Activated CD4-positive, alpha-beta T cell treated with anti-CD3 and anti-CD28 coated beads for 48 hours (primary cell): ENCODE measurements at regions not wholly inside any gene's neighbourhood (a gene's known extent, or its start where the extent isn't known, plus 50 kb on each side); places are given as distances from the start of the nearest gene placed in this dataset.

Experiments
- DNase-seq: peaks from one replicate; pipeline ENCODE4 v3.0.0-alpha.2; 2020

GRCh38 chr1:13976485-13976884 lies 276.5 kb downstream of the PRDM2 start:
- DNase-seq, result no peak

DNA sequence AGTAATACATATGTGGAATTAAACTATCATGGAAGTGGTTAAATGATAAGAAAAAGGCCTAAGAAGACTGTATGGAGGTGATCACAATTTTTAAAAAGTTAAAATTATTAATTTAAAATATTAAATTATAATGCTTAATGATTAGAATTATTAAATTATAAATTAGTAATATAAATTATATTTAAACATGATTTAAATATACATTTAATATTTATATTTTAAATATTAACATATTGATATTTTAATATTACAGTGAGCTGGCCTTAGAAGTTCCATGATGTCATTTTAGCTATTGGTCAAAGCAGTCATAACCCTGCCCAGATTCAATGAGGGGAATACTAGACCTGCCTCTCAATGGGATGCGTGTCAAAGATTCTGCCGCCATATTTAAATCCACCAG lies 281.2 kb downstream of the PRDM2 start:
- DNase-seq, result no peak

DNA sequence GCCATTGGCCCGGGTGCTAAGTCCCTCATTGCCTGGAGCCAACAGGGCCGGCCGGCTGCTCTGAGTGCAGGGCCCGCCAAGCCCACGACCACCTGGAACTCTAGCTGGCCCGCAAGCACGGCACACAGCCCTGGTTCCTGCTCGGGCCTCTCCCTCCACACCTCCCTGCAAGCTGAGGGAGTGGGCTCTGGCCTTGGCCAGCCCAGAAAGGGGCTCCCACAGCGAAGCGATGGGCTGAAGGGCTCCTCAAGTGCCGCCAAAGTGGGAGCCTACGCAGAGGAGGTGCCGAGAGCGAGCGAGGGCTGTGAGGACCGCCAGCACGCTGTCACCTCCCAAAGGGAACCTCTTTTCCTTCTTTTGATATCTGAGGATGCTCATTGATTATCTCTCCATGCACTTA lies 283.4 kb downstream of the PRDM2 start:
- no peak for DNase-seq

DNA sequence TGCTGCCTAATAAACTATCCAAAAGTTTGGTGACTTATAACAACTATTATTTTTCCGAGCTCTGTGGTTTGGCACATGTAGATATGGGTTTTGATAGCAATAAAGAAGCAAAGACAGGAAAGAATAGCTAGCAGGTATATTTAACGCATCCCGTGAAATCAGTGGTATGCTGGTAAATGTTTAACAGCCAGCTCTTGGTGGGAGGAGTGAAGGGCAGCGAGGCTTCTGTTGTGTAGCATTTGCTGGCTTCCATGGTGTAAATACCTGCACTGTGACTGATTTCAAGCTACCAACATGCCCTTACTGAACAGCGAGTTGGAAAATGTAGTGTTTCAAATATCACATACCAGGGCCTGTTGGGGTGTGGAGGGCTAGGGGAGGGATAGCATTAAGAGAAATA lies 291.0 kb downstream of the PRDM2 start:
- DNase-seq, result no peak

GRCh38 chr1:13992489-13993285 lies 292.7 kb downstream of the PRDM2 start:
- DNase-seq, result no peak

DNA sequence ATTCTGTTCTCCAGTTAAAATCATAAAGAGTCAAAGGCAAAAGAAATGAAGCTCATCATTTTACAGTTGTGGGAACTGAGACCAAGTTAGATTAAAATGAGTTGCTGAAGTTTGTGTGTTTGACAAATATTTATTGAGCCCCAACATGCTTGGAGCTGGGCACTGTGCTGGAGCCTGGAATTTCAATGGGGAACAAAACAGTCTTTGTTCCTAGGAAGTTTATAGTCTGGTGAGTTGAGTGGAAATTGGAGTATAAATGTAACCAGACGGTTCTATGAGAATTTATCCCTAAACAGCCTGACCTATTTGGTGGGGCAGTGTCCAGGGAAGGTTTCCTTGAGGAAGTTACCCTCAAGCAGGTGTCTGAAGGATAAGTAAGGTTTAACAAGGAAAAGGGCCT lies 294.4 kb downstream of the PRDM2 start:
- no peak for DNase-seq

GRCh38 chr1:13996334-13996733 lies 296.3 kb downstream of the PRDM2 start:
- DNase-seq, result no peak

- no peak for DNase-seq
These were observed 303.6 kb downstream of the PRDM2 start for GRCh38 chr1:14003552-14003951.

DNA sequence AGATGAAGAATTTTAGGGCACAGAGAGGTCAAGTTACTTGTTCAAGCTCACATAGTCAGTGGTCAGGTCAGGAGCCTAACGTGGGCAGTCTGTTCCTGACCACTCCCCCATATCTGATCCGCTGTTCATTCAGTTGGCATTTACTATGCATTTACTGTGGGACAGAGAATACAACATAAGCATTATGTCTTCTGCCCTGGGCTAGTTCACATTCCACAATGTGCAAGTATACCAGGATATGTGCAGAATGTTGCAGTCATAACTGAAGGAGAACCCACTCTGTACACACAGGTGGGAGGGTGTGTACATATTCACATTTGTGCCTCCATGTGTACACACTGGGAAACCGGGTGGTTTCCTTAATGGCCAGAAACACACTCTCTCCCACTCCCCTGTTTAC lies 309.6 kb downstream of the PRDM2 start:
- no peak for DNase-seq

GRCh38 chr1:14010476-14010875 lies 310.5 kb downstream of the PRDM2 start:
- no peak for DNase-seq

- DNase-seq, result no peak
These were observed 311.1 kb downstream of the PRDM2 start for GRCh38 chr1:14011132-14011531.

GRCh38 chr1:14011888-14012287 lies 311.9 kb downstream of the PRDM2 start:
- no peak for DNase-seq

DNA sequence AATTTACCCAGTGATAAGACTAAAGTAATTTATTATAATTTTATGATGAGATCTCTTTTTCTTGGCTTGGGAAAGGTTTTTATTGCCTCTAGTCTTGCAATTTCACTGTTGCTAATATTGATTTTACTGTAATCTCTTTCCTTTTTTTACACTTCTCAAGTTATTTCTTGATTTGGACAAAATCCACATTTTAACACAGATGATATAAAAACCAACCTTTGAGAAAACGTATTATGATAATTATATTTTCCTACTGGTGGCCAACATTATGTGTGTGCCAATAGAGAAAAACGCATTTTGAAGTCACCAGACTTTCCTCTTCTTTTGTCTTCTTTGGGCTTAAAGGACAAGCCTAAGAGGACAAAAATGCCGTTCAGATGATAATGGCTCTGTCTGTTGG lies 314.9 kb downstream of the PRDM2 start:
- DNase-seq, result no peak

DNA sequence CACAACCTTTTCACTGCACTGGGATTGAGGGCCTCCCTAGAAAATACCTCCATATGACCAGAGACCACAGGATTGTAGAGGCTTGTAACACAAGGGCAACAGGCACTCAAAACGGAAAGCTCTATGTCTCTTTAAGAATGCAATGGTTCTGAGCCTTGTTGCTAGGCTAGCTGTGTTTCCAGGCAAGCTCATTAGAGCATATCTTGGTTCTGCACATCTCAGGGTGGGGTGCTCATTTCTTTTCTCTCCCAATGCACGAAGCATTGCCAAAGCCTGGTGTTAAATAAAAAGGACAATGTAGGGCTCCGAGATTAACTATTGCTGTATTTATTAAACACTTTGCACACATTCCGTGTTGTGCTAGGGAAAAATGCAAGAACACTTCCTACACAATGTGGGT lies 315.9 kb downstream of the PRDM2 start:
- no peak for DNase-seq

DNA sequence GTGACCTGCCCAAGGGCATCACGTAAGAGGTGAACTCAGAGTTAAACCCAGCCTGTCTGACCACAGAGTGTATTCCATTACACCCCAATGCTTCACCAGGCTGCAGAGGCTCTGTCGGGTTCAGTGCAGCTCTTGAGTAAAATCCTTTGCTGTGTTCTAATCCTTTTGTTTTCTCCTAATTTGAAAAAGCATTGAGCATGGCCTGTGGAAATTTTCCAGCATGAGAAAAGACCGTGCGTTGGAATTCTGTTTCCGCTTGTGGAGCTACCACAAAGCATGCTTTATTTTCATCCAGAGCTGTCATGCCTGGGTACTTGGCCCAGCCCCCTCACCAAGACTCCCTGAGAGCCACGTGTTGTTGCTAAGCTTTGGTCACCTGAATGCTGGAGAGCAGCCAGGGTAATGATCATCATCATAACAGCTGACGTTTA lies 317.6 kb downstream of the PRDM2 start:
- no peak for DNase-seq

GRCh38 chr1:14019461-14019860 lies 319.5 kb downstream of the PRDM2 start:
- DNase-seq, result no peak

GRCh38 chr1:14020006-14020405 lies 320.0 kb downstream of the PRDM2 start:
- DNase-seq, result no peak

DNA sequence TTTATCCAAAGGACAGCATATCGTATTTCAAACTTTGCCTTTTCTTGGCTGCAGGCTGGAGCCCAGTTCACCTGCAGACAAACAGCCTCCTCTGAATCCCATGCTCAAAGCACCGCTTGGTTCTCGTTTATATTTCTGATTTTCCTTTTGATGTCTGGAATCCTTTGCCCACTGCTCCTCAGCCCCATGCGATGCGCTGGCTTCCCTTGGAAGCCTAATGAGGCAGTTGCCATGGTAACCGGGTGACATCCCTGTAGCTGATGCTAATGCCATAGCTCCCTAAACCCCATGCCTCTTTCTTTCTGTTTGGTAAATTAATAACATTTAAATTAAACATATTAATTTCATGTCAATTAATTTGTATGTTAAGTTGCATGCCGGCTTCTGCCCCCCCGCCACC lies 327.1 kb downstream of the PRDM2 start:
- no peak for DNase-seq

DNA sequence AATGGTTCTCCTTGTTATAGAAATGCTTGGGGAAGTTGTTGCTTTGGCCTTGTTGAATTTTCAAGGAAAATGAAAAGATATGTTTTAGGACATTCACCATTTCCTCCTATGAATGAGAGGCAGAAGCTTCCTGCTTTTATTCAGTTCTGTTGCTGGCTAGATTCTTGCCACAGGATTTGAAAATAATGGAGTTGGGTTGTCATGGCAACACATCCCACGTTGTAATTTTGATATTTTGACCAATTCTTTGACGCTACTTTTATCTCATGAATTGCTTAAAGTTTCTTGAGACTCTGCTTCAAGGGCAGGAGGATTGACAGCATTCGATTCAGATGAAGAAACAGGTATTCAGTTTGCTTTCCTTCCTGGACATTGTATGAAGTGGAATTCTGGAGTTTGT lies 331.5 kb downstream of the PRDM2 start:
- no peak for DNase-seq

- DNase-seq, result no peak
These were observed 334.5 kb downstream of the PRDM2 start for GRCh38 chr1:14034506-14034905.

DNA sequence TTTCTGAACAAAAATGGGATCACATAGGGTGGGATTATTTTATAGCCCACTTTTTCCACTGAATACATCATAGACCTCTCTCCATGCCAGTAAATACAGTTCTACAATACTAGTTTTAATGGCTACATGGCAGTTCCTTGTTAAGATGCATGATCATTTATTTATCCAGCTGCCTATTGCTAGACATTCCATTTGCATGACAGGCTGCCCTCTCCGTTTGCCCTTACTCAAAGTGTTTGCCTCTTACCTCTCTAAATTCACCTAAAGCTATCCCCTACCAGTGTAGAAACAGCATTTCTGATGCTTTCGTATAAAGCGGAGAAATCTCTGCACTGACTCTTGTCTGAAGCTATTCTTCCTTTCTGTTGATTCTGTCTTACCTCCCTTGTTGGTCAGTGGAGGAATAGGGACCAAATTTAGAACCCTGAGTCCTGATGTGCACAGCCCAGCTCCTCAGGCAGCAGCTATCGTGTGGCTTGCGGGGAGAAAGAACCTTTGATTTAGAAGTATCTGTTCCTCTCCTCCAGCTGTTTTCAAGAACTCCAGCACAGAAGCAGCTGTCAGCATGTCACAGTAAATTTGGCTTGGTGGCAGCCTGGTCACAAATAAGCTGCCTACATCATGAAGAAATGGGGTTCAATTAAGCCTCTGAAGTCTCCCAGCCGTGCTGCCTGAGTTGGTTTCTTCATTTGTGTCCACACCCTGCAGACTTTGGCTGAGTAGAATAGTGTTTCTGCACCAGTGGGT lies 337.3 kb downstream of the PRDM2 start:
- DNase-seq, result no peak

- DNase-seq, result no peak
These were observed 339.8 kb downstream of the PRDM2 start for GRCh38 chr1:14039582-14040430.

GRCh38 chr1:14049965-14050364 lies 350.0 kb downstream of the PRDM2 start:
- DNase-seq, result no peak
